Smooth muscle cell (in vitro differentiated cells): ENCODE measurements at regions not wholly inside any gene's neighbourhood (a gene's known extent, or its start where the extent isn't known, plus 50 kb on each side); places are given as distances from the start of the nearest gene placed in this dataset.

Experiments used
- DNase-seq: peaks from one replicate; lab custom pipeline; 2025; ENCODE audit not compliant: unreplicated experiment; lab: John Stamatoyannopoulos, UW
- H2AFZ ChIP-seq: fragments of 200-600 bp; sonication (generic); 2 replicates; pipeline ENCODE4 v1.6.0; 2016; ENCODE audit warnings: antibody characterized with exemption, low read depth, mild to moderate bottlenecking
- H3F3A ChIP-seq: fragments of 200-600 bp; sonication (generic); 2 replicates; pipeline ENCODE4 v1.6.0; 2017; ENCODE audit warnings: antibody characterized with exemption, low read depth
- H3K27ac ChIP-seq: fragments of 200-600 bp; sonication (generic); 2 replicates; pipeline ENCODE4 v1.5.1; 2016; ENCODE audit warnings: low read depth, mild to moderate bottlenecking
- H3K27me3 ChIP-seq: fragments of 200-600 bp; sonication (generic); 2 replicates; pipeline ENCODE4 v1.6.1; 2016; ENCODE audit warnings: low read depth, mild to moderate bottlenecking
- H3K36me3 ChIP-seq: fragments of 200-600 bp; sonication (generic); 2 replicates; pipeline ENCODE4 v1.5.1; 2016; ENCODE audit warnings: low read depth
- H3K4me1 ChIP-seq: fragments of 200-600 bp; sonication (generic); 2 replicates; pipeline ENCODE4 v1.5.1; 2016; ENCODE audit warnings: low read depth
- H3K4me2 ChIP-seq: fragments of 200-600 bp; sonication (generic); 2 replicates; pipeline ENCODE4 v1.6.0; 2016; ENCODE audit warnings: mild to moderate bottlenecking
- H3K4me3 ChIP-seq: fragments of 200-600 bp; sonication (generic); 2 replicates; pipeline ENCODE4 v1.5.1; 2016; ENCODE audit warnings: mild to moderate bottlenecking
- H3K79me2 ChIP-seq: fragments of 200-600 bp; sonication (generic); 2 replicates; pipeline ENCODE4 v1.6.0; 2016; ENCODE audit warnings: low read depth, mild to moderate bottlenecking
- H3K9ac ChIP-seq: fragments of 200-600 bp; sonication (generic); 2 replicates; pipeline ENCODE4 v1.6.0; 2016; ENCODE audit warnings: low read depth
- H3K9me3 ChIP-seq: fragments of 200-600 bp; sonication (generic); replicated peaks from 2 replicates; pipeline ENCODE4 v1.5.1; 2016; ENCODE audit warnings: low read depth
- H4K20me1 ChIP-seq: fragments of 200-600 bp; sonication (generic); 2 replicates; pipeline ENCODE4 v1.6.0; 2016; ENCODE audit warnings: low read depth
- CTCF ChIP-seq: fragments of 200-600 bp; sonication (generic); IDR thresholded peaks from 2 replicates; pipeline ENCODE4 v1.5.1; 2017; ENCODE audit warnings: borderline replicate concordance, mild to moderate bottlenecking, antibody characterized with exemption; ENCODE audit not compliant: insufficient read depth, poor library complexity, severe bottlenecking
- WGBS: methylation state at CpG from one replicate; pipeline ENCODE4 v1.1.7; 2016; ENCODE audit warnings: low lambda C conversion rate; 5-methylcytosine and 5-hydroxymethylcytosine counted together

DNA sequence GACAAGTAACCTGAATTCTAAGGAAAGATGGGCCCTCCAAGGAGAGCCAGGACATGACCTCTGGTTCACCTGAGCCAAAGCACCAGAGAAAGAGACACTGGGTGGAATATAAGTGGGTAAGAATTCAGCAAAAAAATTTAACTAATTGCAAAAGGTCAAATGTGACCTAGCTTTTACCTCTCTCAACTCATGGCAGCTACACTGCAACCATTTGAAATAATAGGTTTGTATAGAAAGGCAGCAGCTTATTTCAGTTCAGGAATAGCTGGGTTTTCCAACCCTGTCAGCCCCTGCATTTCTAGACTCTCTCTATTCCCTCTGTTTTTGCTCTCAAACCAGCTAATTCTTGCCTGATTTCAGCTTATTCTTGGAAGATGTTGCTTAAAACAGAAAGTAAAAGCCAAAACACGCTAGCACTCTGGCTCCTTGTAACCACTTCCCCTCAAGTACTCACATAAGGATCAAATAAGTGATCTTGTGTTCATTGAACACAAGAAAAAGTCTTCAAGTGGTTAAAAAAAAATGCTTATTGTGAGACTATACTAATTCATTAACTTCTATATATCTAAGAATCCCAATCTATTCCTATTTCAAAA lies 101.1 kb upstream of the NR4A3 start:
- no peak overlapping the region for H3K27ac ChIP-seq
- no peak overlapping the region for H3K9ac ChIP-seq
- TF ChIP-seq CTCF: no peak
- H3K9me3 ChIP-seq: no peaks in the 10 kb centered on the region
- H3K4me2 ChIP-seq: no peak overlapping the region
- H2AFZ ChIP-seq: no peak overlapping the region
- no peak overlapping the region for H3K4me3 ChIP-seq
- 79% methylated on average over 1 of the region's 1 CpG for WGBS
- H3F3A ChIP-seq: no peaks in the 10 kb centered on the region
- no peaks in the 10 kb centered on the region for H4K20me1 ChIP-seq
- DNase-seq: no peak
- no peaks in the 10 kb centered on the region for H3K79me2 ChIP-seq
- H3K4me1 ChIP-seq: no peaks in the 10 kb centered on the region
- H3K36me3 ChIP-seq: no peaks in the 10 kb centered on the region
- no peaks in the 10 kb centered on the region for H3K27me3 ChIP-seq

DNA sequence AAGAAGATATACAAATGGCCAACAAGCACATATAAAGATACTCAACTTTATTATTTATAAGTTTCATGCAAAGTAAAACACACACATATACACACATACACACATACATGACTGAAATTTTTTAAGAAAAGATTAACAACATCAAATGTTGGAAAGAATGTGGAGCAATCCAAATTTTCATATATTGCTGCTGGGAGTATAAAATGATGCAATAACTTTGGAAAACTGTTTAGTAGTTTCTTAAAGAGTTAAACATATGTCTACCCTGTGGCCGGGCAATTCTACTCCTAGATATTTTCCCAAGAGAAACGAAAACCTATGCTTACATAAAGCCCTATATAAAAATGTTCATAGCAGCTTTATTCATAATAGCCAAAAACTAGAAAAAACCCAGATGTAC lies 99.8 kb upstream of the NR4A3 start:
- Histone ChIP-seq H2AFZ (no peak overlapping the region), H4K20me1 (no peaks in the 10 kb centered on the region), H3K27ac (no peak overlapping the region), H3K79me2 (no peaks in the 10 kb centered on the region), H3K27me3 (no peaks in the 10 kb centered on the region), H3K4me1 (no peaks in the 10 kb centered on the region), H3K4me3 (no peak overlapping the region), H3K36me3 (no peaks in the 10 kb centered on the region), H3K4me2 (no peak overlapping the region), H3K9ac (no peak overlapping the region), H3F3A (no peaks in the 10 kb centered on the region), H3K9me3 (no peaks in the 10 kb centered on the region)
- no peak for DNase-seq
- TF ChIP-seq CTCF: no peak
- WGBS: 88% methylated on average over 2 of the region's 2 CpGs

- no peaks in the 10 kb centered on the region for H3K79me2 ChIP-seq
- no peaks in the 10 kb centered on the region for H4K20me1 ChIP-seq
- H3K27ac ChIP-seq: no peak overlapping the region
- H3K4me2 ChIP-seq: no peak overlapping the region
- H3K4me3 ChIP-seq: no peak overlapping the region
- H3K36me3 ChIP-seq: no peaks in the 10 kb centered on the region
- H3K9me3 ChIP-seq: no peaks in the 10 kb centered on the region
- no peaks in the 10 kb centered on the region for H3K4me1 ChIP-seq
- no peaks in the 10 kb centered on the region for H3K27me3 ChIP-seq
- H3K9ac ChIP-seq: no peak overlapping the region
- no peak for TF ChIP-seq CTCF
- no peak overlapping the region for H2AFZ ChIP-seq
- no peak for DNase-seq
- WGBS: 58% methylated on average over 2 of the region's 2 CpGs
- no peaks in the 10 kb centered on the region for H3F3A ChIP-seq
Observed at GRCh38 chr9:99722877-99723276, 98.8 kb upstream of the NR4A3 start.

- Histone ChIP-seq H3F3A (no peaks in the 10 kb centered on the region), H3K79me2 (no peaks in the 10 kb centered on the region), H3K9me3 (no peaks in the 10 kb centered on the region), H2AFZ (no peak overlapping the region), H3K4me2 (no peak overlapping the region), H3K9ac (no peak overlapping the region), H3K36me3 (no peaks in the 10 kb centered on the region), H3K27me3 (no peaks in the 10 kb centered on the region), H4K20me1 (no peaks in the 10 kb centered on the region), H3K4me3 (no peak overlapping the region), H3K27ac (no peak overlapping the region), H3K4me1 (no peaks in the 10 kb centered on the region)
- no peak for DNase-seq
- TF ChIP-seq CTCF: no peak
Observed at GRCh38 chr9:99724640-99725039, 97.0 kb upstream of the NR4A3 start.
